CD4-positive, alpha-beta T cell (primary cell): ENCODE measurements at regions not wholly inside any gene's neighbourhood (a gene's known extent, or its start where the extent isn't known, plus 50 kb on each side); places are given as distances from the start of the nearest gene placed in this dataset.

ENCODE experiments used
- ATAC-seq: fragments of 200-7000 bp; cut with Tn5 transposase; one replicate; pipeline ENCODE4 v1.10.0; 2022; ENCODE audit warnings: mild to moderate bottlenecking; ENCODE audit not compliant: poor library complexity
- CTCF ChIA-PET: fragments of 350-600 bp; sonication (Branson Sonifier 250); formaldehyde crosslinking; loops from one replicate; lab custom pipeline; 2021; ENCODE audit warnings: antibody characterized with exemption, inconsistent platforms; lab: Charles Lee
- POLR2A ChIA-PET: fragments of 350-600 bp; sonication (Branson Sonifier 250); formaldehyde crosslinking; loops from one replicate; lab custom pipeline; 2021; ENCODE audit warnings: antibody characterized with exemption, inconsistent platforms; lab: Charles Lee
- DNase-seq, 14 experiments: peaks; one replicate each; pipeline ENCODE4 v3.0.0-alpha.2; 2013 to 2020; ENCODE audit warnings: mixed read lengths in 2 of 14
- H3K27ac ChIP-seq, 2 donors: one replicate each; pipeline versions ENCODE4 v1.5.1 to v1.7.0; 2013; ENCODE audit warnings: low read length in 2 of 2, low read depth in 1 of 2, mild to moderate bottlenecking in 1 of 2
- H3K27me3 ChIP-seq, 2 experiments: 1 replicate in 1 of 2; 2 replicates in 1 of 2; pipeline versions ENCODE4 v1.6.1 to v1.7.0; 2013; ENCODE audit warnings: low read length in 2 of 2, control low read depth in 1 of 2, mild to moderate bottlenecking in 1 of 2, moderate library complexity in 1 of 2; ENCODE audit not compliant: insufficient read depth in 2 of 2, control insufficient read depth in 1 of 2
- H3K36me3 ChIP-seq: one replicate; pipeline ENCODE4 v1.6.1; 2013; ENCODE audit warnings: low read length, control low read depth; ENCODE audit not compliant: insufficient read depth
- H3K4me1 ChIP-seq: one replicate; pipeline ENCODE4 v1.6.1; 2013; ENCODE audit warnings: low read length, control low read depth; ENCODE audit not compliant: insufficient read depth
- H3K4me3 ChIP-seq: one replicate; pipeline ENCODE4 v1.5.1; 2013; ENCODE audit warnings: mild to moderate bottlenecking, low read length, moderate library complexity
- H3K9me3 ChIP-seq, 2 experiments: 1 replicate in 1 of 2; 2 replicates in 1 of 2; pipeline versions ENCODE4 v1.6.1 to v1.7.0; 2013; ENCODE audit warnings: low read length in 2 of 2, mild to moderate bottlenecking in 2 of 2, control low read depth in 1 of 2, moderate library complexity in 1 of 2; ENCODE audit not compliant: control insufficient read depth in 1 of 2, insufficient read depth in 1 of 2
- H3K27ac Mint-ChIP-seq: one replicate; pipeline ENCODE4 v1.8.0; 2020; ENCODE audit warnings: mixed read lengths
- H3K27me3 Mint-ChIP-seq: one replicate; pipeline ENCODE4 v1.8.0; 2021; ENCODE audit warnings: mixed read lengths
- H3K36me3 Mint-ChIP-seq: one replicate; pipeline ENCODE4 v1.8.0; 2021; ENCODE audit warnings: low read depth, mixed read lengths
- H3K4me1 Mint-ChIP-seq: one replicate; pipeline ENCODE4 v1.8.0; 2021; ENCODE audit warnings: low read depth, mixed read lengths
- H3K4me3 Mint-ChIP-seq: one replicate; pipeline ENCODE4 v1.8.0; 2020; ENCODE audit warnings: mild to moderate bottlenecking, mixed read lengths
- H3K9me3 Mint-ChIP-seq: one replicate; pipeline ENCODE4 v1.8.0; 2020; ENCODE audit warnings: mixed read lengths
- intact Hi-C, 2 experiments: fragments of 100-400 bp; cut with DNase I in 1 of 2; cut with micrococcal nuclease in 1 of 2; formaldehyde crosslinking; loops; one replicate each; pipeline versions ENCODE4 v1.15.1 to v1.9.0; 2023 to 2025; cut with DNase I, micrococcal nuclease
- TF ChIP-seq, protein P1 (sequence below): fragments of 200-600 bp; IDR thresholded peaks from one replicate; pipeline ENCODE4 v1.8.0; 2022; ENCODE audit warnings: antibody characterized with exemption, mild to moderate bottlenecking

DNA sequence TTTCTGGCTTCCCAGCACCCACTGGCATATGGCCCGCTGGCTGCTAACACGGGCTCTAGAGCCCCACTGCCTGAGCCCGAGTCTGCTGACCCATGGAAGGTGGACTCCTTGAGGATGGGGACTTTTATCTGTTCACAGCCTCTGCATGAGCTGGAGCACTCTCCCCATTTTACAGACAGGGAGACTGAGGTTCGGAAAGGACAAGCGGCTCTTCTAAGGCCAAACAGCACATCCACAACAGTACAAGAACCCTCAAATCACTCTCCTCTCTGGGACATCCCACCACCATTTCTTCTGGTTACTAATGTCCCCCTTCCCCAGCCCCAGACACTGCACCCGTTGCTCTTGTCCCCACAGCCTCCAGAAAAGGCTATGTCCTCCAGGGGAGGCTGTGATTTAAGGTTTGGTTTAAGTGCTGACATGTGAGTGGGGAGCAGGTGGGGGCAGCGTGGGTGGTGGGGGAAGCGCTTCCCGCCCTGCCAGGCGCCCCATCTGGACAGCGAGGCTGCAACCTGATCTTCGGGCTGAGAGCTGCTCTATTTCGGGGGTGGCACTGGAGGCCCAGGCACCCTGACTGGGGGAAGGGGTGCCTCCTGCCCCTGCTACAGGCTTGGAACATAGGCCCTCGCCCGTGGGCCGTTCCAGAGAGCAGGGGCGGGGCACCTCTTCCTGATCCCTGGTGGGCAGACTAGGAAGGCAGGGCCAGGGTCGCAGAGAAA is 104.8 kb upstream of the WNT4 start:
- no peaks in the 10 kb centered on the region for H3K36me3 Mint-ChIP-seq
- Histone ChIP-seq H3K27ac (no peak overlapping the region), H3K27me3 (peaks cover 5 to 8% of the 10 kb centered on the region in 2 experiments), H3K9me3 (peaks cover 0 to 6% of the 10 kb centered on the region in 2 experiments), H3K36me3 (no peaks in the 10 kb centered on the region), H3K4me3 (no peak overlapping the region), H3K4me1 (no peaks in the 10 kb centered on the region)
- DNase-seq = no peak
- no peak overlapping the region for H3K4me3 Mint-ChIP-seq
- CTCF ChIA-PET = no interaction called here
- no peaks in the 10 kb centered on the region for H3K9me3 Mint-ChIP-seq
- TF ChIP-seq, protein P1, sequence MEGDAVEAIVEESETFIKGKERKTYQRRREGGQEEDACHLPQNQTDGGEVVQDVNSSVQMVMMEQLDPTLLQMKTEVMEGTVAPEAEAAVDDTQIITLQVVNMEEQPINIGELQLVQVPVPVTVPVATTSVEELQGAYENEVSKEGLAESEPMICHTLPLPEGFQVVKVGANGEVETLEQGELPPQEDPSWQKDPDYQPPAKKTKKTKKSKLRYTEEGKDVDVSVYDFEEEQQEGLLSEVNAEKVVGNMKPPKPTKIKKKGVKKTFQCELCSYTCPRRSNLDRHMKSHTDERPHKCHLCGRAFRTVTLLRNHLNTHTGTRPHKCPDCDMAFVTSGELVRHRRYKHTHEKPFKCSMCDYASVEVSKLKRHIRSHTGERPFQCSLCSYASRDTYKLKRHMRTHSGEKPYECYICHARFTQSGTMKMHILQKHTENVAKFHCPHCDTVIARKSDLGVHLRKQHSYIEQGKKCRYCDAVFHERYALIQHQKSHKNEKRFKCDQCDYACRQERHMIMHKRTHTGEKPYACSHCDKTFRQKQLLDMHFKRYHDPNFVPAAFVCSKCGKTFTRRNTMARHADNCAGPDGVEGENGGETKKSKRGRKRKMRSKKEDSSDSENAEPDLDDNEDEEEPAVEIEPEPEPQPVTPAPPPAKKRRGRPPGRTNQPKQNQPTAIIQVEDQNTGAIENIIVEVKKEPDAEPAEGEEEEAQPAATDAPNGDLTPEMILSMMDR = no peak
- intact Hi-C loops = no loop called here
- ATAC-seq = no peak
- H3K27me3 Mint-ChIP-seq = peaks cover 16% of the 10 kb centered on the region
- no peak overlapping the region for H3K27ac Mint-ChIP-seq
- no peaks in the 10 kb centered on the region for H3K4me1 Mint-ChIP-seq
- POLR2A ChIA-PET = no interaction called here

DNA sequence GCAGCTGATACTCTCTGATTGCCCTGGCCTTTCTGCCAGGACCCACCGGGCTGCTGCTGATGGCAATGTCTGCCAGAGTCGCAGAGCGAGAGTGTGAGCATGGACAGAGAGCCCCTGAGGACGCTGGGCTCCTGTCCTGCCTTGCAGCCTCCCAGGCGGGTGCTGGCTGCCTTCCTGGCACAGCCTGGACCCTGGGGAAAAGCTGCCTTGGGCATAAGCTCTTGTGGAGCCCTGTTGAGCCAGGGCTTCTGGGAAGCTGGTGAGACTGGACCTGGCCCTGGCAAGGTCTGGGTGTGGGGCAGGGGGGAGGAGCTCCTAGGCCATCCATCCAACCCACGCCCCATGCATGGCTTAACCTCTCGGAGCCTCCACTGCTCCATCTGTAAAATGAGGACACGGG is 105.8 kb upstream of the WNT4 start:
- H3K4me3 ChIP-seq = no peak overlapping the region
- H3K4me3 Mint-ChIP-seq = no peak overlapping the region
- DNase-seq (no peak), ATAC-seq (no peak)
- no peaks in the 10 kb centered on the region for H3K4me1 Mint-ChIP-seq
- no peak overlapping the region for H3K27ac ChIP-seq
- H3K27ac Mint-ChIP-seq = no peak overlapping the region
- no peaks in the 10 kb centered on the region for H3K36me3 Mint-ChIP-seq
- H3K9me3 ChIP-seq = peaks cover 0 to 2% of the 10 kb centered on the region in 2 experiments
- H3K4me1 ChIP-seq = no peaks in the 10 kb centered on the region
- H3K27me3 Mint-ChIP-seq = peaks cover 22% of the 10 kb centered on the region
- ChIA-PET POLR2A (no interaction called here), CTCF (no interaction called here)
- intact Hi-C loops = no loop called here
- H3K36me3 ChIP-seq = no peaks in the 10 kb centered on the region
- TF ChIP-seq, protein P1 = no peak
- peaks cover 5 to 8% of the 10 kb centered on the region in 2 experiments for H3K27me3 ChIP-seq
- H3K9me3 Mint-ChIP-seq = no peaks in the 10 kb centered on the region

DNA sequence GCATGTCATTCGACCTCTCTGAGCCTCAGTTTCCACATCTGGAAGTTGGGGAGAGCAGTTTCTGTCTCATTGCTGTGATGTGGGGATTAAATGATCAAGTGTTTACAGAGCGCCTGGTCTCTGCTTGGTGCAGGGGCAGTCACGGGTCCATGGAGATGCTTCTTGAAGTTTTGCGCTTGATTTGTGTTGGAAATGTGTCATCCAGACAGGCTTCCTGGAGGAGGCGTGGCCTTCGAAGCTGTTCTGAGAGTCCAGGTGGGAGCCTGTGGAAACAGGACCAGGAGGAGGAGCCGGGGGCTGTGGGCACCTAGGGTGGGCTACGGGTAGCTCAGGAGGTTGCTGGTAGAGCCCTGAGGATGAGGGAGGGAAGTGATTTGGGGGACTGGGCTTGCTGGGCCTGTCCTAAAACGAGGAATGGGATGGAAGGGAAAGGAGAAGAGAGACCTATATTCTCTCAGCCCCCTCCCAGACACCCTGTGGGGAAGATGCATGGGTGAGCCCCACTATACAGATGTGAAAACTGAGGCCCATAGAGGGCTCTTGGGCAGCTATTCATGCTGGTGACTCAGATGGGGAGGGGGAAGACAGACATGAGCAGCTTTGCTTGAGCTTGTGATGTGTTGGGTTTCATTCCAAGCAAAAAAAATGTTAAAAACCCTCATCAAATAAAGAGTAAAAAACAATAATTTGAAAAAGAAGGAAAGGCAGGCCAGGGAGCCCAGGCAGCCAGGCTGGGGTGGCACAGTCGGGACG is 107.2 kb upstream of the WNT4 start:
- CTCF ChIA-PET = no interaction called here
- Mint-ChIP-seq H3K27me3 (peaks cover 27% of the 10 kb centered on the region), H3K9me3 (no peaks in the 10 kb centered on the region), H3K4me1 (no peaks in the 10 kb centered on the region), H3K4me3 (no peak overlapping the region), H3K27ac (no peak overlapping the region), H3K36me3 (no peaks in the 10 kb centered on the region)
- no peak overlapping the region for H3K27ac ChIP-seq
- H3K36me3 ChIP-seq = no peaks in the 10 kb centered on the region
- intact Hi-C loops = no loop called here
- peaks cover 5 to 11% of the 10 kb centered on the region in 2 experiments for H3K27me3 ChIP-seq
- H3K4me1 ChIP-seq = no peaks in the 10 kb centered on the region
- TF ChIP-seq, protein P1 = no peak
- no peak for ATAC-seq
- no peak for DNase-seq
- H3K9me3 ChIP-seq = no peaks in the 10 kb centered on the region
- POLR2A ChIA-PET = no interaction called here
- H3K4me3 ChIP-seq = no peak overlapping the region
